PC-9 (cell line): ENCODE measurements at regions not wholly inside any gene's neighbourhood (a gene's known extent, or its start where the extent isn't known, plus 50 kb on each side); places are given as distances from the start of the nearest gene placed in this dataset.
"Not testable (repeated sequence)": the region's sequence is repeated elsewhere in the genome, so short reads cannot be mapped to it uniquely, and the experiment has no call there.

ENCODE experiments used
- CTCF ChIP-seq: fragments of 200-600 bp; sonication (generic); conservative IDR thresholded peaks from 2 replicates; pipeline ENCODE4 v1.6.1; 2017; ENCODE audit warnings: mixed run types, antibody characterized with exemption, mild to moderate bottlenecking, moderate library complexity
- EZH2 ChIP-seq: fragments of 200-600 bp; sonication (generic); IDR thresholded peaks from 2 replicates; pipeline ENCODE4 v1.8.0; 2017; ENCODE audit warnings: antibody characterized with exemption, low read depth

- not testable (repeated sequence) for TF ChIP-seq CTCF, EZH2
These were observed 68.9 kb downstream of the FOXD4L6 start for GRCh38 chr9:41059603-41060002.
